ENCODE measurements at regions not wholly inside any gene's neighbourhood (a gene's known extent, or its start where the extent isn't known, plus 50 kb on each side); places are given as distances from the start of the nearest gene placed in this dataset.

- DNase-seq, result no peak
These were observed 66.7 kb upstream of the EZH2 start for GRCh38 chr7:148950806-148951205.

- DNase-seq, result no peak
These were observed 61.1 kb upstream of the EZH2 start for GRCh38 chr7:148944935-148945934.

GRCh38 chr7:148941598-148942275 is 57.6 kb upstream of the EZH2 start:
- no peak for DNase-seq

GRCh38 chr7:148940702-148941597 is 56.9 kb upstream of the EZH2 start:
- peak in 1 of 2 experiments; percentile 36 for DNase-seq

GRCh38 chr7:148939128-148939755 is 55.2 kb upstream of the EZH2 start:
- no peak for DNase-seq

- DNase-seq, result no peak
These were observed 51.4 kb upstream of the EZH2 start for GRCh38 chr7:148935451-148935850.
